ENCODE measurements at regions not wholly inside any gene's neighbourhood (a gene's known extent, or its start where the extent isn't known, plus 50 kb on each side); places are given as distances from the start of the nearest gene placed in this dataset.
"Not testable (repeated sequence)": the region's sequence is repeated elsewhere in the genome, so short reads cannot be mapped to it uniquely, and the experiment has no call there.

DNA sequence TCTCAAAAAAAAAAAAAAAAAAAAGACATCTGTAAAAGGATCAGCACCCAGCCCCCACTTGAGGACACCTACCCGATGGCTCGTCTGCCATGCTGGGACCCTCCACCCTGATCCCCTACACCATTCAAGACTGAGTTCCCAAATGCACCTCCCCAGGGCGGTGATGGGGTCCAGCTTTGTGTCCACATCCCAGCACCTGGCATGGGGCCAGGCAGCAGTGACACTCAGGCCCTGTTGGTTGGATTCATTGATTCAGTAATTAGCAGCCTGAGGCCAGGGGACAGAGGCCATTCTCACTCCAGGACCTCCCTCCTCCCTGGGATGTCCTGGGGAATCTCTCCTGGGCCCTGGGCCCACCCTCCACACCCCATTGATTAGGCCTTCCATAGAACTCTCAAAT is 88.8 kb upstream of the RUFY1 start:
- H3K4me3 ChIP-seq (replicated peaks in 1 of 2; ENCODE audit: low read depth in 2 of 2, low read length in 2 of 2) = no peak overlapping the region
- no peak for DNase-seq (ENCODE audit: low read depth in 2 of 2)
- no peak for TF ChIP-seq CTCF (IDR thresholded peaks at IDR 0.05; ENCODE audit: low read depth, low read length)

DNA sequence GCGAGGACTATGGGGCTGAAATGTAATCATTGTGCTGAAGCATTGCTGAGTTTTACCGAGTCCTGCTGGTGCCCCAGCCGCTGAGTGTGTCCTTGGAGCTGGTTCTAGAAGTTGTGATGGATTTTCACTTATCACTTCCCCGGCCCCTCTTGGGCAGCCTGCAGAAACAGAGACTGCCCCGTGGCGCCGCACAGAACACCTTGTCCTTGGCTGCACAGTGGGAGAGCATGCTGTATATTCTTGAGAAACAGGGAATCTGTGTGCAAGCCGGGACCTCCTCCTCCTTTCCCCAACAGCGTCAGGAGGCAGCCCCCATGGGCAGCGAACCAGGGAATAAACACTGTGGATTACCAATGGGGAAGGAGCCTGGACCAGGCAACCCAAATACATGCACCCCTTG is 90.6 kb upstream of the RUFY1 start:
- no peak for TF ChIP-seq CTCF (IDR thresholded peaks at IDR 0.05; ENCODE audit: low read depth, low read length)
- no peak overlapping the region for H3K4me3 ChIP-seq (replicated peaks in 1 of 2; ENCODE audit: low read depth in 2 of 2, low read length in 2 of 2)
- DNase-seq (ENCODE audit: low read depth in 2 of 2) = no peak

- H3K4me3 ChIP-seq (replicated peaks in 1 of 2; ENCODE audit: low read depth in 2 of 2, low read length in 2 of 2) = no peak overlapping the region
- TF ChIP-seq CTCF (IDR thresholded peaks at IDR 0.05; ENCODE audit: low read depth, low read length) = no peak
- no peak for DNase-seq (ENCODE audit: low read depth in 2 of 2)
Observed at GRCh38 chr5:179457612-179458011, 92.7 kb upstream of the RUFY1 start.

GRCh38 chr5:179456075-179456474 is 94.3 kb upstream of the RUFY1 start:
- not testable (repeated sequence) for DNase-seq (ENCODE audit: low read depth in 2 of 2); H3K4me3 ChIP-seq (replicated peaks in 1 of 2; ENCODE audit: low read depth in 2 of 2, low read length in 2 of 2)

GRCh38 chr5:179455320-179455719 is 95.0 kb upstream of the RUFY1 start:
- no peak for TF ChIP-seq CTCF (IDR thresholded peaks at IDR 0.05; ENCODE audit: low read depth, low read length)
- no peak for DNase-seq (ENCODE audit: low read depth in 2 of 2)
- no peak overlapping the region for H3K4me3 ChIP-seq (replicated peaks in 1 of 2; ENCODE audit: low read depth in 2 of 2, low read length in 2 of 2)

GRCh38 chr5:179454356-179454755 is 96.0 kb upstream of the RUFY1 start:
- DNase-seq (ENCODE audit: low read depth in 2 of 2) = no peak
- no peak overlapping the region for H3K4me3 ChIP-seq (replicated peaks in 1 of 2; ENCODE audit: low read depth in 2 of 2, low read length in 2 of 2)
- TF ChIP-seq CTCF (IDR thresholded peaks at IDR 0.05; ENCODE audit: low read depth, low read length) = no peak

DNA sequence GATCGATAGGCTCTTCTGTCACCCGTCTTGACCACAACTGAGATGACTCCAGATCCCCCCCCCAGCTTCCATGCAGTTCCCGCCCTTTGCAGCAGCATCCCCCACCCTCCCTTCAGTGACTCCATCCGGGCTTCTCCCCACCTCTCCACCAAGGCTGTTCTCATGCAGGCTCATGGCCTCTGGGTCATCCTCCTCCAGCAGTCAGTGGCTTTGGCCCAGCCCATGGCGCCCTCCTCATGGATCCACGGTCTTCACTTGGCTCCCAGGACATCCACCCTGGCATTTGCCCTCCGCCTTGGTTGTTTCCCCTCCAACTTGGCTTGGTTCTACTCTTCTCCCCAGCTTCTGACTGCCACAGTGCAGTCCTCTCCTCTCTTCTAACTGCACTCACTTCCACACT is 96.7 kb upstream of the RUFY1 start:
- no peak for TF ChIP-seq CTCF (IDR thresholded peaks at IDR 0.05; ENCODE audit: low read depth, low read length)
- no peak overlapping the region for H3K4me3 ChIP-seq (replicated peaks in 1 of 2; ENCODE audit: low read depth in 2 of 2, low read length in 2 of 2)
- DNase-seq (ENCODE audit: low read depth in 2 of 2) = no peak
